ENCODE measurements at regions not wholly inside any gene's neighbourhood (a gene's known extent, or its start where the extent isn't known, plus 50 kb on each side); places are given as distances from the start of the nearest gene placed in this dataset.
A peak's percentile ranks its signal among the peaks of the same experiment; 100 is the strongest.
"Not testable (repeated sequence)": the region's sequence is repeated elsewhere in the genome, so short reads cannot be mapped to it uniquely, and the experiment has no call there.

- Histone ChIP-seq H3K4me3 (no peak overlapping the region), H3K27me3 (peaks cover 0 to 9% (median 0%) of the 10 kb centered on the region in 9 donors), H3K4me1 (peaks cover 0 to 18% (median 0%) of the 10 kb centered on the region in 12 donors), H3K36me3 (no peaks in the 10 kb centered on the region), H3K27ac (peak overlapping the region in 1 of 12 donors; percentile 24), H3K9me3 (peaks cover 0 to 30% (median 7%) of the 10 kb centered on the region in 12 donors)
- DNase-seq, result no peak
- intact Hi-C loops (cut with DNase I), result no loop called here
- ATAC-seq, result peak in 2 of 4 donors; percentile 7 to 54
- TF ChIP-seq POLR2A (IDR thresholded peaks at IDR 0.05), result no peak
- no peak for TF ChIP-seq CTCF (IDR thresholded peaks at IDR 0.05)
- 70 to 89% (median 76%) methylated on average over 4 of the region's 4 CpGs for WGBS, 4 donors
These were observed 75.6 kb upstream of the SLC24A4 start for GRCh38 chr14:92247341-92247740.

GRCh38 chr14:92247947-92248346 is 75.0 kb upstream of the SLC24A4 start:
- 58 to 79% (median 69%) methylated on average over 8 to 9 of the region's 9 CpGs for WGBS, 4 donors
- intact Hi-C loops (cut with DNase I), result no loop called here
- Histone ChIP-seq H3K4me3 (no peak overlapping the region), H3K36me3 (no peaks in the 10 kb centered on the region), H3K4me1 (peaks cover 0 to 18% (median 0%) of the 10 kb centered on the region in 12 donors), H3K27ac (peak overlapping the region in 1 of 12 donors; percentile 24), H3K27me3 (peaks cover 0 to 10% (median 0%) of the 10 kb centered on the region in 9 donors), H3K9me3 (peaks cover 0 to 30% (median 7%) of the 10 kb centered on the region in 12 donors)
- DNase-seq (no peak), ATAC-seq (no peak)
- TF ChIP-seq CTCF (IDR thresholded peaks at IDR 0.05) (no peak), POLR2A (IDR thresholded peaks at IDR 0.05) (no peak)

- H3K27ac ChIP-seq, result no peak overlapping the region
- WGBS, 4 donors, result 51 to 70% (median 69%) methylated on average over 3 of the region's 3 CpGs
- peaks cover 0 to 26% (median 7%) of the 10 kb centered on the region in 12 donors for H3K9me3 ChIP-seq
- DNase-seq, result no peak
- no peak for ATAC-seq
- no peaks in the 10 kb centered on the region for H3K36me3 ChIP-seq
- H3K4me3 ChIP-seq, result no peak overlapping the region
- H3K27me3 ChIP-seq, result peaks cover 0 to 17% (median 0%) of the 10 kb centered on the region in 9 donors
- H3K4me1 ChIP-seq, result peaks cover 0 to 18% (median 0%) of the 10 kb centered on the region in 12 donors
- no peak for TF ChIP-seq CTCF (IDR thresholded peaks at IDR 0.05)
- no peak for TF ChIP-seq POLR2A (IDR thresholded peaks at IDR 0.05)
- intact Hi-C loops (cut with DNase I), result no loop called here
These were observed 74.3 kb upstream of the SLC24A4 start for GRCh38 chr14:92248696-92249095.

- intact Hi-C loops (cut with DNase I), result not testable (repeated sequence)
These were observed 72.6 kb upstream of the SLC24A4 start for GRCh38 chr14:92250366-92250765.

GRCh38 chr14:92252323-92252722 is 70.6 kb upstream of the SLC24A4 start:
- WGBS, 4 donors, result 72 to 77% (median 75%) methylated on average over 16 of the region's 16 CpGs

More at GRCh38 chr14:92250366-92250765, 72.6 kb upstream of the SLC24A4 start:
- DNase-seq, H3K36me3 ChIP-seq, ATAC-seq, H3K27ac ChIP-seq, H3K4me3 ChIP-seq: not testable (repeated sequence)
- Histone ChIP-seq H3K9me3 (peaks cover 0 to 14% (median 0%) of the 10 kb centered on the region in 12 donors), H3K4me1 (peaks cover 0 to 26% (median 0%) of the 10 kb centered on the region in 12 donors), H3K27me3 (peaks cover 0 to 33% (median 4%) of the 10 kb centered on the region in 9 donors)
- WGBS, 4 donors, result 81 to 83% (median 82%) methylated on average over 8 of the region's 8 CpGs

More at GRCh38 chr14:92252323-92252722, 70.6 kb upstream of the SLC24A4 start:
- ATAC-seq, result no peak
- TF ChIP-seq CTCF (IDR thresholded peaks at IDR 0.05) (no peak), POLR2A (IDR thresholded peaks at IDR 0.05) (no peak)
- peaks cover 0 to 52% (median 6%) of the 10 kb centered on the region in 9 donors for H3K27me3 ChIP-seq
- peaks cover 0 to 28% (median 0%) of the 10 kb centered on the region in 12 donors for H3K4me1 ChIP-seq
- no peaks in the 10 kb centered on the region for H3K9me3 ChIP-seq
- no peak overlapping the region for H3K27ac ChIP-seq
- H3K4me3 ChIP-seq, result no peak overlapping the region
- DNase-seq, result no peak
- no peaks in the 10 kb centered on the region for H3K36me3 ChIP-seq
- intact Hi-C loops (cut with DNase I), result no loop called here
